HepG2 (cell line): ENCODE measurements at regions not wholly inside any gene's neighbourhood (a gene's known extent, or its start where the extent isn't known, plus 50 kb on each side); places are given as distances from the start of the nearest gene placed in this dataset.

Experiments
- ATAC-seq: fragments of 200-7000 bp; cut with Tn5 transposase; 3 replicates; pipeline ENCODE4 v1.9.1; 2020; ENCODE audit warnings: mild to moderate bottlenecking, moderate library complexity
- BruUV-seq: library from RNA; stranded (reverse); fragments of 400-500 nt; replicated peaks from 2 replicates; lab custom pipeline; 2021; lab: Mats Ljungman, UMichigan
- CTCF ChIA-PET: fragments of 300-600 bp; formaldehyde crosslinking; extraction: SDS; loops from one replicate; lab custom pipeline; 2021; ENCODE audit warnings: low total read pairs, inconsistent platforms, low intra/inter-chr PET ratio; lab: Yijun Ruan, JAX
- POLR2A ChIA-PET: fragments of 350-600 bp; sonication (Branson Sonifier 250); formaldehyde crosslinking; loops from one replicate; lab custom pipeline; 2020; ENCODE audit warnings: antibody characterized with exemption, inconsistent platforms; lab: Yijun Ruan, JAX
- DNase-seq: peaks from one replicate; pipeline ENCODE4 v3.0.0-alpha.2; 2015; ENCODE audit warnings: low spot score
- FAIRE-seq: peaks from 3 replicates; lab custom pipeline; 2011; peaks lifted over from hg19 to GRCh38; lab: Jason Lieb, UNC
- H2AFZ ChIP-seq: one replicate; pipeline ENCODE4 v1.6.1; 2011; ENCODE audit warnings: low read length, inconsistent platforms
- H3K27ac ChIP-seq: fragments of 300-600 bp; 3 replicates; pipeline ENCODE4 v1.8.0; 2011; ENCODE audit warnings: mixed run types, mild to moderate bottlenecking, mixed read lengths, low read length, inconsistent platforms; ENCODE audit not compliant: insufficient read depth; ENCODE audit errors: extremely low read length
- H3K27me3 ChIP-seq, 2 experiments: fragments of 200-600 bp in 1 of 2; 2 replicates in 1 of 2; 3 replicates in 1 of 2; pipeline versions ENCODE4 v1.6.0 to v1.8.0; 2011; ENCODE audit warnings: low read length in 2 of 2, mild to moderate bottlenecking in 2 of 2, moderate library complexity in 2 of 2, inconsistent platforms in 1 of 2; ENCODE audit not compliant: insufficient read depth in 2 of 2, control insufficient read depth in 1 of 2
- H3K36me3 ChIP-seq, 2 experiments: fragments of 200-600 bp in 1 of 2; replicated peaks in 1 of 2; 2 replicates in 1 of 2; 3 replicates in 1 of 2; pipeline versions ENCODE4 v1.5.1 to v1.8.0; 2011; ENCODE audit warnings: low read length in 2 of 2, inconsistent platforms in 1 of 2; ENCODE audit not compliant: insufficient read depth in 2 of 2, control insufficient read depth in 1 of 2
- H3K4me1 ChIP-seq: 2 replicates; pipeline ENCODE4 v1.5.1; 2012; ENCODE audit warnings: low read length, inconsistent platforms; ENCODE audit not compliant: insufficient read depth
- H3K4me2 ChIP-seq: 2 replicates; pipeline ENCODE4 v1.6.0; 2011; ENCODE audit warnings: low read depth, low read length, inconsistent platforms
- H3K4me3 ChIP-seq, 3 experiments: fragments of 200-600 bp in 1 of 3; sonication (generic), shearing (Covaris generic) in 1 of 3; replicated peaks in 1 of 3; 2 replicates each; pipeline ENCODE4 v1.5.1; 2011 to 2016; ENCODE audit warnings: low read length in 3 of 3, inconsistent platforms in 2 of 3, low read depth in 2 of 3, mild to moderate bottlenecking in 2 of 3, control low read depth in 1 of 3, mixed read lengths in 1 of 3; ENCODE audit not compliant: insufficient read depth in 1 of 3
- H3K79me2 ChIP-seq: one replicate; pipeline ENCODE4 v1.6.1; 2011; ENCODE audit warnings: low read length, inconsistent platforms; ENCODE audit not compliant: insufficient read depth
- H3K9ac ChIP-seq: 2 replicates; pipeline ENCODE4 v1.6.0; 2011; ENCODE audit warnings: mild to moderate bottlenecking, low read depth, low read length, inconsistent platforms; ENCODE audit not compliant: insufficient read depth
- H3K9me3 ChIP-seq: 2 replicates; pipeline ENCODE4 v1.5.1; 2012; ENCODE audit warnings: mild to moderate bottlenecking, low read length
- H4K20me1 ChIP-seq: 2 replicates; pipeline ENCODE4 v1.6.0; 2011; ENCODE audit warnings: inconsistent platforms, mild to moderate bottlenecking, low read length, moderate library complexity; ENCODE audit not compliant: insufficient read depth
- ARNT2 ChIP-seq: sonication (generic); formaldehyde crosslinking; IDR thresholded peaks from 2 replicates; pipeline ENCODE4 v1.8.0; 2022; ENCODE audit warnings: mild to moderate bottlenecking, low read depth, missing genetic modification reagents, moderate library complexity
- CBX2 ChIP-seq, 2 experiments: fragments of 200-600 bp in 1 of 2; sonication (generic); formaldehyde crosslinking in 1 of 2; IDR thresholded peaks; 2 replicates each; pipeline versions ENCODE4 v1.7.0 to v1.8.1; 2018 to 2022; ENCODE audit warnings: low read depth in 2 of 2, low read length in 1 of 2, mild to moderate bottlenecking in 1 of 2, missing genetic modification reagents in 1 of 2
- CBX5 ChIP-seq: sonication (generic); formaldehyde crosslinking; IDR thresholded peaks from 2 replicates; pipeline ENCODE4 v1.4.0; 2020; ENCODE audit warnings: missing genetic modification reagents, borderline replicate concordance
- DRAP1 ChIP-seq: IDR thresholded peaks from 2 replicates; pipeline ENCODE4 v1.6.1; 2016; ENCODE audit warnings: missing genetic modification reagents, missing compliant biosample characterization
- LRRFIP1 ChIP-seq: sonication (generic); formaldehyde crosslinking; conservative IDR thresholded peaks from 2 replicates; pipeline ENCODE4 v1.4.0; 2020; ENCODE audit warnings: missing genetic modification reagents
- MYNN ChIP-seq: sonication (generic); formaldehyde crosslinking; IDR thresholded peaks from 2 replicates; pipeline ENCODE4 v1.4.0; 2020; ENCODE audit warnings: mild to moderate bottlenecking, low read depth, missing genetic modification reagents
- RXRB ChIP-seq: IDR thresholded peaks from 2 replicates; pipeline ENCODE4 v1.6.1; 2016; ENCODE audit warnings: borderline replicate concordance, missing genetic modification reagents, missing compliant biosample characterization
- TRIM24 ChIP-seq: sonication (generic); formaldehyde crosslinking; IDR thresholded peaks from 2 replicates; pipeline ENCODE4 v1.8.0; 2022; ENCODE audit warnings: mild to moderate bottlenecking, missing genetic modification reagents
- ZNF124 ChIP-seq: sonication (generic); formaldehyde crosslinking; IDR thresholded peaks from 2 replicates; pipeline ENCODE4 v1.4.0; 2020; ENCODE audit warnings: missing genetic modification reagents
- WGBS: methylation state at CpG from one replicate; pipeline ENCODE4 v1.1.6; 2017; ENCODE audit warnings: low lambda C conversion rate; 5-methylcytosine and 5-hydroxymethylcytosine counted together
- in situ Hi-C: cut with HindIII; loops from 2 replicates; pipeline ENCODE4 v1.10.0; 2017; ENCODE audit warnings: low pct_unique_long_range_greater_than_20kb; ENCODE audit not compliant: extremely low pct_ligation_motif_present
- intact Hi-C: fragments of 100-400 bp; cut with micrococcal nuclease; formaldehyde crosslinking; loops from one replicate; pipeline ENCODE4 v1.10.0; 2022; ENCODE audit not compliant: unreplicated experiment
- TF ChIP-seq, protein P1 (sequence below): sonication (generic); formaldehyde crosslinking; IDR thresholded peaks from 2 replicates; pipeline ENCODE4 v1.5.1; 2020; ENCODE audit warnings: mild to moderate bottlenecking, missing genetic modification reagents, borderline replicate concordance
- TF ChIP-seq, protein P2 (sequence below): IDR thresholded peaks from 2 replicates; pipeline ENCODE4 v1.6.1; 2016

DNA sequence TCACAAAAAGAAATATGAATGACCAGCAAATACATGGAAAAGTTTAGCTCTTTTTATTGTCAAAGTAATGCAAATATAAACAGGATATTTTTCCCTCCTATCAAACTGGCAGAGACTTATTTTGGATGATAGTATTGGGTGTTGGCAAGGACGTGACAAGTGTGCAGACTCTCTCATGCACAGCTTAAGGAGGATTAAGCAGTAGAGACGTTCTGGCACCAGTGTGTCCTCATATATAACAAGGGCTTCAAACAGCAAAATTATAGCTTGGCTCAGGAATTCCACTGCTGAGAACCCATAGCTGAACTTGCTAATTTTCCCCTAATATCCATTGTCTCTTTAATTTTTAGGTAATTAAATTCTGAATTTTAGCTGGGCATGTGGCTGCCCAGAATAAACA is 114.4 kb downstream of the FAM124B start (continued):
- TF ChIP-seq, protein P1, sequence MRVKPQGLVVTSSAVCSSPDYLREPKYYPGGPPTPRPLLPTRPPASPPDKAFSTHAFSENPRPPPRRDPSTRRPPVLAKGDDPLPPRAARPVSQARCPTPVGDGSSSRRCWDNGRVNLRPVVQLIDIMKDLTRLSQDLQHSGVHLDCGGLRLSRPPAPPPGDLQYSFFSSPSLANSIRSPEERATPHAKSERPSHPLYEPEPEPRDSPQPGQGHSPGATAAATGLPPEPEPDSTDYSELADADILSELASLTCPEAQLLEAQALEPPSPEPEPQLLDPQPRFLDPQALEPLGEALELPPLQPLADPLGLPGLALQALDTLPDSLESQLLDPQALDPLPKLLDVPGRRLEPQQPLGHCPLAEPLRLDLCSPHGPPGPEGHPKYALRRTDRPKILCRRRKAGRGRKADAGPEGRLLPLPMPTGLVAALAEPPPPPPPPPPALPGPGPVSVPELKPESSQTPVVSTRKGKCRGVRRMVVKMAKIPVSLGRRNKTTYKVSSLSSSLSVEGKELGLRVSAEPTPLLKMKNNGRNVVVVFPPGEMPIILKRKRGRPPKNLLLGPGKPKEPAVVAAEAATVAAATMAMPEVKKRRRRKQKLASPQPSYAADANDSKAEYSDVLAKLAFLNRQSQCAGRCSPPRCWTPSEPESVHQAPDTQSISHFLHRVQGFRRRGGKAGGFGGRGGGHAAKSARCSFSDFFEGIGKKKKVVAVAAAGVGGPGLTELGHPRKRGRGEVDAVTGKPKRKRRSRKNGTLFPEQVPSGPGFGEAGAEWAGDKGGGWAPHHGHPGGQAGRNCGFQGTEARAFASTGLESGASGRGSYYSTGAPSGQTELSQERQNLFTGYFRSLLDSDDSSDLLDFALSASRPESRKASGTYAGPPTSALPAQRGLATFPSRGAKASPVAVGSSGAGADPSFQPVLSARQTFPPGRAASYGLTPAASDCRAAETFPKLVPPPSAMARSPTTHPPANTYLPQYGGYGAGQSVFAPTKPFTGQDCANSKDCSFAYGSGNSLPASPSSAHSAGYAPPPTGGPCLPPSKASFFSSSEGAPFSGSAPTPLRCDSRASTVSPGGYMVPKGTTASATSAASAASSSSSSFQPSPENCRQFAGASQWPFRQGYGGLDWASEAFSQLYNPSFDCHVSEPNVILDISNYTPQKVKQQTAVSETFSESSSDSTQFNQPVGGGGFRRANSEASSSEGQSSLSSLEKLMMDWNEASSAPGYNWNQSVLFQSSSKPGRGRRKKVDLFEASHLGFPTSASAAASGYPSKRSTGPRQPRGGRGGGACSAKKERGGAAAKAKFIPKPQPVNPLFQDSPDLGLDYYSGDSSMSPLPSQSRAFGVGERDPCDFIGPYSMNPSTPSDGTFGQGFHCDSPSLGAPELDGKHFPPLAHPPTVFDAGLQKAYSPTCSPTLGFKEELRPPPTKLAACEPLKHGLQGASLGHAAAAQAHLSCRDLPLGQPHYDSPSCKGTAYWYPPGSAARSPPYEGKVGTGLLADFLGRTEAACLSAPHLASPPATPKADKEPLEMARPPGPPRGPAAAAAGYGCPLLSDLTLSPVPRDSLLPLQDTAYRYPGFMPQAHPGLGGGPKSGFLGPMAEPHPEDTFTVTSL (CRISPR knock-in tag), result no peak
- TF ChIP-seq MYNN (CRISPR knock-in tag), result no peak
- TF ChIP-seq, protein P2, sequence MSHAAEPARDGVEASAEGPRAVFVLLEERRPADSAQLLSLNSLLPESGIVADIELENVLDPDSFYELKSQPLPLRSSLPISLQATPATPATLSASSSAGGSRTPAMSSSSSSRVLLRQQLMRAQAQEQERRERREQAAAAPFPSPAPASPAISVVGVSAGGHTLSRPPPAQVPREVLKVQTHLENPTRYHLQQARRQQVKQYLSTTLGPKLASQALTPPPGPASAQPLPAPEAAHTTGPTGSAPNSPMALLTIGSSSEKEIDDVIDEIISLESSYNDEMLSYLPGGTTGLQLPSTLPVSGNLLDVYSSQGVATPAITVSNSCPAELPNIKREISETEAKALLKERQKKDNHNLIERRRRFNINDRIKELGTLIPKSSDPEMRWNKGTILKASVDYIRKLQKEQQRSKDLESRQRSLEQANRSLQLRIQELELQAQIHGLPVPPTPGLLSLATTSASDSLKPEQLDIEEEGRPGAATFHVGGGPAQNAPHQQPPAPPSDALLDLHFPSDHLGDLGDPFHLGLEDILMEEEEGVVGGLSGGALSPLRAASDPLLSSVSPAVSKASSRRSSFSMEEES (CRISPR knock-in tag), result no peak

GRCh38 chr2:224286923-224287322 is 115.0 kb downstream of the FAM124B start:
- Histone ChIP-seq H3K4me3 (no peak overlapping the region), H3K27me3 (no peaks in the 10 kb centered on the region), H3K9ac (no peak overlapping the region), H3K27ac (no peak overlapping the region), H2AFZ (no peak overlapping the region), H3K9me3 (no peaks in the 10 kb centered on the region), H3K4me2 (no peak overlapping the region), H3K36me3 (no peaks in the 10 kb centered on the region), H3K4me1 (no peaks in the 10 kb centered on the region), H3K79me2 (no peaks in the 10 kb centered on the region), H4K20me1 (no peaks in the 10 kb centered on the region)
- FAIRE-seq (peak; percentile 4), ATAC-seq (peak; percentile 67), DNase-seq (no peak)
- in situ Hi-C loops, result loop anchor here (5.0 kb wide), 1 partner anchor 295 kb away; no protein-coding TSS in a partner anchor
- BruUV-seq, result no TSS peak
- intact Hi-C loops, result no loop called here
- ChIA-PET POLR2A (no interaction called here), CTCF (interaction anchor here (7.7 kb wide), 1 partner anchor 294 kb away, joined by 272 read pairs; no protein-coding TSS in a partner anchor)
- WGBS, result 3% methylated on average over 2 of the region's 2 CpGs
- TF ChIP-seq ZNF124 (CRISPR knock-in tag), result no peak
- no peak for TF ChIP-seq CBX5 (CRISPR knock-in tag)
- no peak for TF ChIP-seq TRIM24 (CRISPR knock-in tag)
- no peak for TF ChIP-seq CBX2 (IDR thresholded peaks at IDR 0.05; ENCODE audit: low read depth, low read length)
- TF ChIP-seq CBX2 (CRISPR knock-in tag; IDR thresholded peaks at IDR 0.05; ENCODE audit: low read depth), result no peak
- TF ChIP-seq LRRFIP1 (CRISPR knock-in tag), result no peak
- no peak for TF ChIP-seq RXRB (CRISPR knock-in tag)
- TF ChIP-seq DRAP1 (CRISPR knock-in tag), result no peak
- TF ChIP-seq ARNT2 (CRISPR knock-in tag), result no peak
